SK-N-SH (cell line): ENCODE measurements at regions not wholly inside any gene's neighbourhood (a gene's known extent, or its start where the extent isn't known, plus 50 kb on each side); places are given as distances from the start of the nearest gene placed in this dataset.

Experiments
- CTCF ChIA-PET: fragments of 300-600, 350-600 bp; formaldehyde crosslinking; extraction: SDS; loops from one replicate; lab custom pipeline; 2021; lab: Yijun Ruan, JAX
- POLR2A ChIA-PET: fragments of 350-600 bp; sonication (Branson Sonifier 250); formaldehyde crosslinking; extraction: SDS; loops from one replicate; lab custom pipeline; 2020; ENCODE audit warnings: antibody characterized with exemption, inconsistent platforms; lab: Yijun Ruan, JAX
- DNase-seq: peaks from one replicate; pipeline ENCODE4 v3.0.0; 2012
- H2AFZ ChIP-seq: fragments of 200-600 bp; sonication (generic); 2 replicates; pipeline ENCODE4 v1.8.1; 2016; ENCODE audit warnings: antibody characterized with exemption, mild to moderate bottlenecking, low read depth
- H3F3A ChIP-seq: fragments of 200-600 bp; sonication (generic); replicated peaks from 2 replicates; pipeline ENCODE3; 2016; ENCODE audit warnings: antibody characterized with exemption, mild to moderate bottlenecking; ENCODE audit not compliant: insufficient read depth
- H3K27ac ChIP-seq, 2 experiments: fragments of 200-500 bp in 1 of 2; fragments of 200-600 bp in 1 of 2; sonication (Bioruptor generic) in 1 of 2; sonication (generic), shearing (Covaris generic) in 1 of 2; 2 replicates each; pipeline versions ENCODE4 v1.5.1 to v1.6.1; 2014 to 2016; ENCODE audit warnings: low read depth in 2 of 2, inconsistent platforms in 1 of 2, low read length in 1 of 2, mild to moderate bottlenecking in 1 of 2, mixed read lengths in 1 of 2
- H3K27me3 ChIP-seq: fragments of 200-600 bp; sonication (generic), shearing (Covaris generic); 2 replicates; pipeline ENCODE4 v1.6.1; 2016; ENCODE audit warnings: mixed run types; ENCODE audit not compliant: insufficient read depth
- H3K36me3 ChIP-seq, 2 experiments: fragments of 200-500 bp in 1 of 2; fragments of 200-600 bp in 1 of 2; sonication (Bioruptor generic) in 1 of 2; sonication (generic) in 1 of 2; replicated peaks in 1 of 2; 2 replicates each; pipeline versions ENCODE3 to v1.5.1; 2014 to 2016; ENCODE audit warnings: low read length in 1 of 2, mild to moderate bottlenecking in 1 of 2; ENCODE audit not compliant: insufficient read depth in 2 of 2, control insufficient read depth in 1 of 2
- H3K4me1 ChIP-seq, 2 experiments: fragments of 200-500 bp in 1 of 2; fragments of 200-600 bp in 1 of 2; sonication (Bioruptor generic) in 1 of 2; sonication (generic), shearing (Covaris generic) in 1 of 2; 2 replicates each; pipeline versions ENCODE4 v1.5.1 to v1.6.1; 2014 to 2016; ENCODE audit warnings: low read depth in 1 of 2, low read length in 1 of 2, mixed run types in 1 of 2; ENCODE audit not compliant: insufficient read depth in 2 of 2, control insufficient read depth in 1 of 2
- H3K4me2 ChIP-seq: fragments of 200-600 bp; sonication (generic), shearing (Covaris generic); 2 replicates; pipeline ENCODE4 v1.6.1; 2017; ENCODE audit warnings: mixed run types
- H3K4me3 ChIP-seq, 2 experiments: fragments of 200-500 bp in 1 of 2; fragments of 200-600 bp in 1 of 2; sonication (Bioruptor generic) in 1 of 2; sonication (generic), shearing (Covaris generic) in 1 of 2; 2 replicates each; pipeline versions ENCODE4 v1.5.1 to v1.8.1; 2014 to 2016; ENCODE audit warnings: low read depth in 2 of 2, inconsistent platforms in 1 of 2, low read length in 1 of 2, mild to moderate bottlenecking in 1 of 2, mixed read lengths in 1 of 2, moderate library complexity in 1 of 2
- H3K79me2 ChIP-seq: fragments of 200-600 bp; sonication (generic); 2 replicates; pipeline ENCODE4 v1.8.1; 2017; ENCODE audit warnings: mild to moderate bottlenecking; ENCODE audit not compliant: insufficient read depth
- H3K9ac ChIP-seq: fragments of 200-600 bp; sonication (generic); 2 replicates; pipeline ENCODE4 v1.6.1; 2017; ENCODE audit warnings: mixed run types
- H3K9me2 ChIP-seq: fragments of 200-600 bp; sonication (generic); 2 replicates; pipeline ENCODE4 v1.6.1; 2017; ENCODE audit warnings: mixed run types
- H3K9me3 ChIP-seq: fragments of 200-600 bp; sonication (generic); 2 replicates; pipeline ENCODE4 v1.6.1; 2017; ENCODE audit warnings: mixed run types, mild to moderate bottlenecking, moderate library complexity
- H4K20me1 ChIP-seq: fragments of 200-600 bp; sonication (generic); 2 replicates; pipeline ENCODE4 v1.6.1; 2017; ENCODE audit warnings: mild to moderate bottlenecking, mixed run types; ENCODE audit not compliant: insufficient read depth
- ELF1 ChIP-seq: IDR thresholded peaks from 2 replicates; pipeline ENCODE4 v1.4.0; 2012
- EZH2phosphoT487 ChIP-seq: fragments of 200-600 bp; sonication (generic); IDR thresholded peaks from 2 replicates; pipeline ENCODE4 v1.6.1; 2017; ENCODE audit warnings: low read depth, mixed run types, mild to moderate bottlenecking, antibody characterized with exemption, moderate library complexity, borderline replicate concordance
- FOXM1 ChIP-seq: IDR thresholded peaks from 2 replicates; pipeline ENCODE4 v1.4.0; 2012; ENCODE audit warnings: low read depth, mild to moderate bottlenecking
- GATA2 ChIP-seq: sonication (generic); formaldehyde crosslinking; IDR thresholded peaks from 2 replicates; pipeline ENCODE4 v1.5.0; 2020; ENCODE audit warnings: mild to moderate bottlenecking, missing genetic modification reagents
- IRF3 ChIP-seq: fragments of 150-350 bp; IDR thresholded peaks from 2 replicates; pipeline ENCODE4 v1.6.1; 2016; ENCODE audit warnings: mild to moderate bottlenecking, low read depth, low read length
- MEF2A ChIP-seq: IDR thresholded peaks from 2 replicates; pipeline ENCODE4 v1.4.0; 2012; ENCODE audit warnings: low read depth, borderline replicate concordance
- MXI1 ChIP-seq: IDR thresholded peaks from 2 replicates; pipeline ENCODE4 v1.6.1; 2012; ENCODE audit warnings: mild to moderate bottlenecking, low read depth, low read length, improper control_type of control experiment
- NFIC ChIP-seq: IDR thresholded peaks from 2 replicates; pipeline ENCODE4 v1.4.0; 2012; ENCODE audit warnings: borderline replicate concordance
- NRF1 ChIP-seq: IDR thresholded peaks from 2 replicates; pipeline ENCODE4 v1.6.1; 2012; ENCODE audit warnings: low read depth, mild to moderate bottlenecking, low read length
- POLR2AphosphoS5 ChIP-seq: IDR thresholded peaks from 2 replicates; pipeline ENCODE4 v1.6.1; 2012; ENCODE audit warnings: low read depth, low read length
- RFX5 ChIP-seq: IDR thresholded peaks from 2 replicates; pipeline ENCODE4 v1.6.1; 2012; ENCODE audit warnings: mild to moderate bottlenecking, improper control_type of control experiment, low read length
- SIN3A ChIP-seq: IDR thresholded peaks from 2 replicates; pipeline ENCODE4 v1.6.1; 2012; ENCODE audit warnings: low read depth, mild to moderate bottlenecking, low read length, moderate library complexity, borderline replicate concordance
- SMC3 ChIP-seq: IDR thresholded peaks from 2 replicates; pipeline ENCODE4 v1.6.1; 2012; ENCODE audit warnings: low read depth, low read length, improper control_type of control experiment
- TCF12 ChIP-seq: IDR thresholded peaks from 2 replicates; pipeline ENCODE4 v1.4.0; 2012
- TEAD4 ChIP-seq: IDR thresholded peaks from 2 replicates; pipeline ENCODE4 v1.4.0; 2012; ENCODE audit warnings: mild to moderate bottlenecking, borderline replicate concordance; ENCODE audit not compliant: insufficient read depth
- YY1 ChIP-seq: IDR thresholded peaks from 2 replicates; pipeline ENCODE4 v1.4.0; 2012; ENCODE audit warnings: low read depth, mild to moderate bottlenecking
- ZBTB33 ChIP-seq: IDR thresholded peaks from 2 replicates; pipeline ENCODE4 v1.4.0; 2012; ENCODE audit warnings: low read depth, borderline replicate concordance
- WGBS: methylation state at CpG from one replicate; pipeline ENCODE4 v1.1.6; 2017; ENCODE audit warnings: low lambda C conversion rate; 5-methylcytosine and 5-hydroxymethylcytosine counted together

- POLR2A ChIA-PET: no interaction called here
- no peaks in the 10 kb centered on the region for H3K79me2 ChIP-seq
- CTCF ChIA-PET: interaction anchor here (0.6 to 1.0 kb wide), 3 partner anchors 272 to 314 kb away, joined by 3 read pairs; no protein-coding TSS in a partner anchor
- no peaks in the 10 kb centered on the region for H3F3A ChIP-seq
- DNase-seq: no peak
- H3K4me3 ChIP-seq: no peak overlapping the region
- TF ChIP-seq FOXM1: no peak
- no peak for TF ChIP-seq TCF12
- TF ChIP-seq ELF1: no peak
- TF ChIP-seq SIN3A: no peak
- no peak for TF ChIP-seq SMC3
- TF ChIP-seq NFIC: no peak
- no peak for TF ChIP-seq POLR2AphosphoS5
- no peak for TF ChIP-seq RFX5
- TF ChIP-seq MXI1: no peak
- TF ChIP-seq MEF2A: no peak
- TF ChIP-seq TEAD4: no peak
- peaks cover 0 to 14% of the 10 kb centered on the region in 2 experiments; a peak in 1 of 4 replicates for H3K4me1 ChIP-seq
- no peak overlapping the region for H2AFZ ChIP-seq
- H3K9me3 ChIP-seq: no peaks in the 10 kb centered on the region
- H3K27me3 ChIP-seq: no peaks in the 10 kb centered on the region
- 64% methylated on average over 12 of the region's 12 CpGs for WGBS
- no peaks in the 10 kb centered on the region for H3K9me2 ChIP-seq
- no peak overlapping the region for H3K27ac ChIP-seq
- no peak overlapping the region for H3K9ac ChIP-seq
- H4K20me1 ChIP-seq: no peaks in the 10 kb centered on the region
- no peak overlapping the region for H3K4me2 ChIP-seq
- H3K36me3 ChIP-seq: no peaks in the 10 kb centered on the region
These were observed 264.6 kb upstream of the RAB4A start for GRCh38 chr1:229006121-229006870.

GRCh38 chr1:229007167-229007566 lies 263.7 kb upstream of the RAB4A start:
- no peak for DNase-seq
- H3K27me3 ChIP-seq: no peaks in the 10 kb centered on the region
- H2AFZ ChIP-seq: no peak overlapping the region
- WGBS: 84% methylated on average over 6 of the region's 7 CpGs
- ChIA-PET CTCF (interaction anchor here (0.6 kb wide), 1 partner anchor 273 kb away, joined by 3 read pairs; no protein-coding TSS in a partner anchor), POLR2A (no interaction called here)
- H3K4me1 ChIP-seq: peaks cover 0 to 14% of the 10 kb centered on the region in 2 experiments; a peak in 1 of 4 replicates
- H3K4me2 ChIP-seq: no peak overlapping the region
- no peaks in the 10 kb centered on the region for H3K36me3 ChIP-seq
- TF ChIP-seq IRF3 (no peak), NRF1 (no peak), TCF12 (no peak), YY1 (no peak), SMC3 (no peak), EZH2phosphoT487 (no peak), ELF1 (no peak), FOXM1 (no peak), GATA2 (CRISPR knock-in tag) (no peak), ZBTB33 (no peak), POLR2AphosphoS5 (no peak)
- no peaks in the 10 kb centered on the region for H3K79me2 ChIP-seq
- no peak overlapping the region for H3K27ac ChIP-seq
- H3K9me2 ChIP-seq: no peaks in the 10 kb centered on the region
- no peak overlapping the region for H3K9ac ChIP-seq
- no peaks in the 10 kb centered on the region for H3K9me3 ChIP-seq
- H3F3A ChIP-seq: no peaks in the 10 kb centered on the region
- no peak overlapping the region for H3K4me3 ChIP-seq
- no peaks in the 10 kb centered on the region for H4K20me1 ChIP-seq
